HFF-Myc (cell line): ENCODE measurements at regions not wholly inside any gene's neighbourhood (a gene's known extent, or its start where the extent isn't known, plus 50 kb on each side); places are given as distances from the start of the nearest gene placed in this dataset.

ENCODE experiments used
- DNase-seq: peaks from one replicate; pipeline ENCODE4 v3.0.0-alpha.2; 2011; ENCODE audit warnings: low read depth; ENCODE audit errors: extremely low read depth
- H3K4me3 ChIP-seq: replicated peaks from 2 replicates; pipeline ENCODE4 v1.5.1; 2011; ENCODE audit warnings: low read depth, mild to moderate bottlenecking, control low read depth, low read length
- TF ChIP-seq, protein P1 (sequence below): IDR thresholded peaks from 2 replicates; pipeline ENCODE4 v1.5.1; 2012; ENCODE audit warnings: mild to moderate bottlenecking, low read depth, low read length, control low read depth; ENCODE audit errors: missing control alignments

DNA sequence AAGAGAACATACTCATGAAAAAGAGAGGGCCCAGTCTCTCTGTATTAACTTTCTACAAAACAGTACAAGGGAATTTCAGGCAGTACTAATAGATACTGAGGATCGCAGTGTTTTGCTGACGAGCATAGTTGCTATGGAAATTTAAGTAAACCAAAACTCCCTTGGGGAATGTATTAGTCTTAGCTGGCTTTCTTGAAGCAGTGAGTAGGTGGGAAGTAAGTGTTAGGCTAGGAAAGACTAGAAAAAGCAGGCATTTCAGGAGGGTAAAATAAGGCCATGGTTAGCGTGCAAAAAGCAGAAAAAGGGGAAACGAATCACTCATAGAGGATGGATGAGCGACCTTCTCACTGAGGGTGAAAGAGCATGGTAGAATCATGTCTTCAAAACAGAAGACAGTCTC is 84.3 kb upstream of the ACTBL2 start:
- DNase-seq: peak; percentile 7
- H3K4me3 ChIP-seq: no peak overlapping the region
- TF ChIP-seq, protein P1, sequence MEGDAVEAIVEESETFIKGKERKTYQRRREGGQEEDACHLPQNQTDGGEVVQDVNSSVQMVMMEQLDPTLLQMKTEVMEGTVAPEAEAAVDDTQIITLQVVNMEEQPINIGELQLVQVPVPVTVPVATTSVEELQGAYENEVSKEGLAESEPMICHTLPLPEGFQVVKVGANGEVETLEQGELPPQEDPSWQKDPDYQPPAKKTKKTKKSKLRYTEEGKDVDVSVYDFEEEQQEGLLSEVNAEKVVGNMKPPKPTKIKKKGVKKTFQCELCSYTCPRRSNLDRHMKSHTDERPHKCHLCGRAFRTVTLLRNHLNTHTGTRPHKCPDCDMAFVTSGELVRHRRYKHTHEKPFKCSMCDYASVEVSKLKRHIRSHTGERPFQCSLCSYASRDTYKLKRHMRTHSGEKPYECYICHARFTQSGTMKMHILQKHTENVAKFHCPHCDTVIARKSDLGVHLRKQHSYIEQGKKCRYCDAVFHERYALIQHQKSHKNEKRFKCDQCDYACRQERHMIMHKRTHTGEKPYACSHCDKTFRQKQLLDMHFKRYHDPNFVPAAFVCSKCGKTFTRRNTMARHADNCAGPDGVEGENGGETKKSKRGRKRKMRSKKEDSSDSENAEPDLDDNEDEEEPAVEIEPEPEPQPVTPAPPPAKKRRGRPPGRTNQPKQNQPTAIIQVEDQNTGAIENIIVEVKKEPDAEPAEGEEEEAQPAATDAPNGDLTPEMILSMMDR: no peak

DNA sequence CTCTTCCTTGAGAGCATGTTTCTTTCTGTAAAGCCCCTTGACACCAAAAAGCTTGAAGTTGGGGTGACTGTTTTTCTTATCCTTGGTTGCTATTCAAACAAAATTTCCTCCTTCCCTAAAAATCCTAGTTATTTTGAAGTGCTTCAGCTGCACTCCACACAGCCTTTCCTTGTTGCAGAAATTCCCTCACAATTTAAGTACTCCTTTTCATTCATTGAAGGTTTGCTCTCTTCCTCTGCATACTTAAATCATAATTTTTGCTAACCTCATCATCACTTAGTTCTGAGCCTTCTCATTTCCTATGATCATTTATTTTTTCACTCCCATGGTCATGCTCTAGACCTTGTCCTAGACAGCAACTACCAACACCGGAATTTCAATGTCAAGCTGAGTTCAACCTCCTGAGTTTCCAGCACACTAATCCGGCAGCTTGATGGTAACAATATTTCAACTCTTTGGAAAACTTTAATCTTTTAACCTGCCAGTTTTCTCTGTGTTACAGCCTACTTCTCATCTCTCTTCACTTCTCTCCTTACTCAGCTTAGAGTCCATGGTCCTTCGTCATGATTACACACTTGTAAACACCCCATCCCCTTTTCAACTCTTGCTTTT is 78.7 kb upstream of the ACTBL2 start:
- DNase-seq: no peak
- TF ChIP-seq, protein P1: no peak
- H3K4me3 ChIP-seq: no peak overlapping the region

DNA sequence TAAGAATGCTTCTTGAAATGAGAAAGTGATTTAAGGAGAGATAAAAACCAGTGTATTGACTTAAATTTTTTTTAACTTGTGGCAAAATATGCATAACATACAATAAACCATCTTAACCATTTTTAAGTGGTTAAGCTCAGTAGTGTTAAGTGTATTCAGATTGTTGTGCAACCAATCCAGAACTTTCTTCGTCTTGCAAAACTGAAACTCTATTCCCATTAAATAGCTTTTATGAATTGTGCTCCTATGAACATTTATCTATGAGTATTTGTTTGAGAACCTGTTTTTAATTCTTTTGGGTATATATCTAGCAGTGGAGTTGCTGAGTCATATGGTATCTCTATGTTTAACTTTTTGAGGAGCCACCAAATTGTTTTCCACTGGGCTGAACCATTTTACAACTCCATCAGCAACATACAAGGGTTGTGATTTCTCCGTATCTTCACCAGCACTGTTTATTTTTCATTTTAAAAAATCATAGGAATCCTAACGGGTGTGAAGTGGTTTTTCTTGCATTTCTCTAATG is 76.6 kb upstream of the ACTBL2 start:
- no peak for DNase-seq
- TF ChIP-seq, protein P1: no peak
- no peak overlapping the region for H3K4me3 ChIP-seq

DNA sequence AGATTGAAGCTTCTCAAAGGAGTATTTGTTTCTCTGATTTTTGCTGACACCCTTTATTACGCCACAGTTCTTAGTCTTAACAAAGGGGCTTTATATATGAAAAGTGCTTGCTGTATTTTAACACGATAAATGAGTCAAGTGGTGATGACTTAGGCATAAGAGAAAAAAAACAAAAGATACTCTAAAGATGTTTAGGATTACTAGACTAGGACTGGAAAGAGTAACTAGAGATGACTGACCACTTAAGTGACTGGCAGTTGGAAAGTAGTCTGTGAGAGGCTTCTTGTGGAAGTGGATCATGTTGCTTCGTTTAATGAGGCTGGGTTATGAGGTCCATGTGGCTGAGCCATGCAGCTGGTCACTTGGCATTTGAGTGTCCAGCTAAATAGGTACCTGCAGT is 69.4 kb upstream of the ACTBL2 start:
- no peak for DNase-seq
- TF ChIP-seq, protein P1: no peak
- H3K4me3 ChIP-seq: no peak overlapping the region

DNA sequence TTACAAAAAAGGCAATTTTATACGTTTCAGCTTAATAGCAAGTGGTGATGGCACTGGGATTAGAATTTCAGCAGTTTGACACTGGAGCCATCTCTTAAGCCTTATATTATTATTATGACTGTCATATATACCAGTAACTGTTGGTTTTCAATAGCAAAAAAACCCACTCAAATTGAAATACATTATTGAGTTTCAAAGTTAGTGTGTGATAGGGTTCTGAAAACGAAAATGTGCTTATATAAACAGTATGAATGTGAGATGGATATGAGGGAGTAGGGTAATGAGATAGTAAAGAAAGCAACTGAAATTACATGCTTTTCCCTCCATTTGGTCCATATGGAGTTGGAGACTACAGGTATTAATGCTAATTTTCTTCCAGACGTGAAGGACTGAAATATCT is 68.6 kb upstream of the ACTBL2 start:
- no peak overlapping the region for H3K4me3 ChIP-seq
- no peak for DNase-seq
- TF ChIP-seq, protein P1: no peak

DNA sequence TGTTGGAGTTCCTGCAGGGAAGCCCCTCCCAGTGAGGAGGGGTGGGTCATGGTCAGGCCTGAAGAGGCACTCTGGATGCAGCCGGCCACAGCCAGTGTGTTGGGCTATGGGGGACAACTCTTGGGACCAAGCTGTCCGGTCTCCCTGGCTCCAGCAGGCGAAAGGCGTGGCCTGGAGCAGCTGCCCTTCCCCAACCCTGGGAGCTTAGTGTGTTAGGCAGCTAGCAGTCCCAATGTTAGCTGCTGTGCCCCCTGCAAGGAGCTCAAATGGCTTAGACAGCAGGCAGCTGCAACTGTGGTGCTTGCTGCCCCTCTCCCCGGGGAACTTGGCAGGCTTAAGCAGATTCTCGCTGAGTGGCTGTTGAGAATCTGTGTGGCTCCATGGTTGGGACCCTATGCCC is 67.5 kb upstream of the ACTBL2 start:
- no peak for DNase-seq
- TF ChIP-seq, protein P1: no peak
- H3K4me3 ChIP-seq: no peak overlapping the region

DNA sequence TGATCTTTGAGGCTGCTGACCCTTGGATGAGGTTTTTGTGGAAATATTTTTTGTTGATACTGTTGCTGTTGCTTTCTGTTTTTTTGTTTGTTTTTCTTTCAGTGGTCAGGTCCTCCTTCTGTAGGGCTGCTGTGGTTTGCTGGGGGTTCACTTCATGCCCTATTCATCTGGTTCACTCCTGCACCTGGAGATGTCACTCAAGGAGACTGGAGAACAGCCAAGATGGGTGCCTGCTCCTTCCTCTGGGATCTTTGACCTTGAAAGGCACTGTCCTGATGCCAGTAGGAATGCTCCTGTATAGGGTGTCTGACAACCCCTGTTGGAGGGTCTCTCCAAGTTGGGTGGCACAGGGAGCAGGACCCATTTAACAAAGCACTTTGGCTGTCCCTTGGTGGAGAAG is 67.0 kb upstream of the ACTBL2 start:
- TF ChIP-seq, protein P1: no peak
- H3K4me3 ChIP-seq: no peak overlapping the region
- DNase-seq: no peak
